Left ventricle myocardium inferior (tissue), 1 donor: ENCODE measurements at regions not wholly inside any gene's neighbourhood (a gene's known extent, or its start where the extent isn't known, plus 50 kb on each side); places are given as distances from the start of the nearest gene placed in this dataset.

Source experiments
- DNase-seq: peaks from one replicate; pipeline ENCODE4 v3.0.0-alpha.2; 2020
- H3K27ac ChIP-seq: fragments of 200-600 bp; replicated peaks from 2 replicates; pipeline ENCODE4 v1.8.0; 2021
- H3K27me3 ChIP-seq: fragments of 200-600 bp; 2 replicates; pipeline ENCODE4 v1.8.0; 2021; ENCODE audit warnings: low read depth
- H3K36me3 ChIP-seq: fragments of 200-600 bp; 2 replicates; pipeline ENCODE4 v1.8.0; 2021
- H3K4me1 ChIP-seq: fragments of 200-600 bp; 2 replicates; pipeline ENCODE4 v1.8.0; 2021
- H3K4me3 ChIP-seq: fragments of 200-600 bp; 2 replicates; pipeline ENCODE4 v1.8.0; 2021; ENCODE audit warnings: mild to moderate bottlenecking, moderate library complexity
- H3K9me3 ChIP-seq: fragments of 200-600 bp; replicated peaks from 2 replicates; pipeline ENCODE4 v1.8.0; 2021
- intact Hi-C: fragments of 100-400 bp; cut with micrococcal nuclease; formaldehyde crosslinking; loops from one replicate; pipeline ENCODE4 v1.11.0; 2022
- TF ChIP-seq, protein P1 (sequence below): fragments of 200-600 bp; IDR thresholded peaks from 2 replicates; pipeline ENCODE4 v1.8.0; 2021; ENCODE audit warnings: antibody characterized with exemption, mild to moderate bottlenecking, borderline replicate concordance
- donor health status: DM: no; HTN: yes; CAD: no; lungs with severe emphysema.

- Histone ChIP-seq H3K4me3 (no peak overlapping the region), H3K9me3 (no peaks in the 10 kb centered on the region), H3K4me1 (no peaks in the 10 kb centered on the region), H3K36me3 (no peaks in the 10 kb centered on the region), H3K27ac (no peak overlapping the region), H3K27me3 (no peaks in the 10 kb centered on the region)
- no peak for DNase-seq
- TF ChIP-seq, protein P1, sequence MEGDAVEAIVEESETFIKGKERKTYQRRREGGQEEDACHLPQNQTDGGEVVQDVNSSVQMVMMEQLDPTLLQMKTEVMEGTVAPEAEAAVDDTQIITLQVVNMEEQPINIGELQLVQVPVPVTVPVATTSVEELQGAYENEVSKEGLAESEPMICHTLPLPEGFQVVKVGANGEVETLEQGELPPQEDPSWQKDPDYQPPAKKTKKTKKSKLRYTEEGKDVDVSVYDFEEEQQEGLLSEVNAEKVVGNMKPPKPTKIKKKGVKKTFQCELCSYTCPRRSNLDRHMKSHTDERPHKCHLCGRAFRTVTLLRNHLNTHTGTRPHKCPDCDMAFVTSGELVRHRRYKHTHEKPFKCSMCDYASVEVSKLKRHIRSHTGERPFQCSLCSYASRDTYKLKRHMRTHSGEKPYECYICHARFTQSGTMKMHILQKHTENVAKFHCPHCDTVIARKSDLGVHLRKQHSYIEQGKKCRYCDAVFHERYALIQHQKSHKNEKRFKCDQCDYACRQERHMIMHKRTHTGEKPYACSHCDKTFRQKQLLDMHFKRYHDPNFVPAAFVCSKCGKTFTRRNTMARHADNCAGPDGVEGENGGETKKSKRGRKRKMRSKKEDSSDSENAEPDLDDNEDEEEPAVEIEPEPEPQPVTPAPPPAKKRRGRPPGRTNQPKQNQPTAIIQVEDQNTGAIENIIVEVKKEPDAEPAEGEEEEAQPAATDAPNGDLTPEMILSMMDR: no peak
- intact Hi-C loops: no loop called here
Observed at GRCh38 chr3:124519591-124520194, 210.6 kb upstream of the UMPS start.

GRCh38 chr3:124520970-124521369, 209.3 kb upstream of the UMPS start:
- no peak for DNase-seq
- Histone ChIP-seq H3K27ac (no peak overlapping the region), H3K4me3 (no peak overlapping the region), H3K36me3 (no peaks in the 10 kb centered on the region), H3K4me1 (no peaks in the 10 kb centered on the region), H3K27me3 (no peaks in the 10 kb centered on the region), H3K9me3 (no peaks in the 10 kb centered on the region)
- TF ChIP-seq, protein P1: no peak
- intact Hi-C loops: no loop called here

GRCh38 chr3:124522082-124522625, 208.1 kb upstream of the UMPS start:
- TF ChIP-seq, protein P1: no peak
- Histone ChIP-seq H3K4me3 (no peak overlapping the region), H3K4me1 (no peaks in the 10 kb centered on the region), H3K27ac (no peak overlapping the region), H3K9me3 (no peaks in the 10 kb centered on the region), H3K36me3 (no peaks in the 10 kb centered on the region), H3K27me3 (no peaks in the 10 kb centered on the region)
- no peak for DNase-seq
- intact Hi-C loops: no loop called here

DNA sequence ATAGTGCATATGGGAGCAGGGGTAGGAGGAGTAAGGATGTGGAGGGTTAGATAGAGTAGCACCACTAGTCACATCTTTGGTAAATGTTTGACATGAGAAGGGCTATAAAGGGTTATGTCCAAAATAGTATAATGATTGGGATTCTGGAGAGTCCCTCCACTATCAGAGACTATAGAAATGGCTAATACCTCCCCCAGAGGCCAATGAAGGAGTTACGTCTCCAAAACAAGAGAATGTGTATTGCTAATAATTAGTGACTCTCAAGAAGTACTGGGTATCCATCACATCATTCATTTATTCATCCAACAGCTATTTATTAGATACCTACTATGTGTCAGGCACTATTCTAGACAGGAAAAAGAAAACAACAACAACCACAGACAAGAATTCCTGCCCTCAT, 203.7 kb upstream of the UMPS start:
- Histone ChIP-seq H3K4me3 (no peak overlapping the region), H3K9me3 (no peaks in the 10 kb centered on the region), H3K27me3 (no peaks in the 10 kb centered on the region), H3K4me1 (no peaks in the 10 kb centered on the region), H3K27ac (no peak overlapping the region), H3K36me3 (no peaks in the 10 kb centered on the region)
- DNase-seq: no peak
- intact Hi-C loops: no loop called here
- TF ChIP-seq, protein P1: no peak

GRCh38 chr3:124529826-124530571, 200.3 kb upstream of the UMPS start:
- Histone ChIP-seq H3K4me1 (no peaks in the 10 kb centered on the region), H3K36me3 (no peaks in the 10 kb centered on the region), H3K27me3 (no peaks in the 10 kb centered on the region), H3K27ac (no peak overlapping the region), H3K9me3 (no peaks in the 10 kb centered on the region), H3K4me3 (no peak overlapping the region)
- no peak for DNase-seq
- TF ChIP-seq, protein P1: no peak
- intact Hi-C loops: no loop called here
